ENCODE measurements at regions not wholly inside any gene's neighbourhood (a gene's known extent, or its start where the extent isn't known, plus 50 kb on each side); places are given as distances from the start of the nearest gene placed in this dataset.
"Not testable (repeated sequence)": the region's sequence is repeated elsewhere in the genome, so short reads cannot be mapped to it uniquely, and the experiment has no call there.

- not testable (repeated sequence) for TF ChIP-seq CTCF (IDR thresholded peaks at IDR 0.05 in 4 of 5, conservative IDR thresholded peaks at IDR 0.05 in 1 of 5); POLR2A (IDR thresholded peaks at IDR 0.05)
Measured at GRCh38 chr1:30130566-30130965, 592.8 kb downstream of the MATN1 start.

Data from gastrocnemius medialis (tissue), 4 donors.